B cell (primary cell): ENCODE measurements at regions not wholly inside any gene's neighbourhood (a gene's known extent, or its start where the extent isn't known, plus 50 kb on each side); places are given as distances from the start of the nearest gene placed in this dataset.

Source experiments
- ATAC-seq: fragments of 200-7000 bp; cut with Tn5 transposase; one replicate; pipeline ENCODE4 v1.10.0; 2021; ENCODE audit warnings: low read depth, mild to moderate bottlenecking, moderate number of reproducible peaks, moderate library complexity
- CTCF ChIA-PET: fragments of 350-600 bp; sonication (Branson Sonifier 250); formaldehyde crosslinking; loops from one replicate; lab custom pipeline; 2021; ENCODE audit warnings: antibody characterized with exemption, inconsistent platforms; lab: Charles Lee
- POLR2A ChIA-PET: fragments of 350-600 bp; sonication (Branson Sonifier 250); formaldehyde crosslinking; loops from one replicate; lab custom pipeline; 2021; ENCODE audit warnings: antibody characterized with exemption; lab: Charles Lee
- DNase-seq: peaks from one replicate; pipeline ENCODE4 v3.0.0; 2013
- H2AFZ ChIP-seq: 2 replicates; pipeline ENCODE4 v1.6.1; 2012; ENCODE audit warnings: mild to moderate bottlenecking, low read depth, low read length; ENCODE audit not compliant: insufficient read depth, poor library complexity, severe bottlenecking
- H3K27ac ChIP-seq, 2 donors: 1 replicate in 1 of 2; 2 replicates in 1 of 2; pipeline ENCODE4 v1.5.1; 2012 to 2013; ENCODE audit warnings: low read length in 2 of 2, mild to moderate bottlenecking in 2 of 2, moderate library complexity in 1 of 2
- H3K27me3 ChIP-seq, 4 experiments: fragments of 200-600 bp in 1 of 4; sonication (generic) in 1 of 4; replicated peaks in 1 of 4; 1 replicate in 2 of 4; 2 replicates in 2 of 4; pipeline versions ENCODE4 v1.6.1 to v1.7.0; 2013 to 2016; ENCODE audit warnings: low read length in 3 of 4, mild to moderate bottlenecking in 2 of 4, mixed read lengths in 1 of 4, moderate library complexity in 1 of 4; ENCODE audit not compliant: insufficient read depth in 4 of 4, control insufficient read depth in 3 of 4; ENCODE audit errors: control extremely low read depth in 1 of 4
- H3K36me3 ChIP-seq, 2 experiments: replicated peaks in 1 of 2; 1 replicate in 1 of 2; 2 replicates in 1 of 2; pipeline versions ENCODE4 v1.6.1 to v1.7.1; 2013; ENCODE audit warnings: low read length in 1 of 2; ENCODE audit not compliant: insufficient read depth in 2 of 2, control insufficient read depth in 1 of 2; ENCODE audit errors: control extremely low read depth in 1 of 2, extremely low read depth in 1 of 2
- H3K4me1 ChIP-seq, 2 donors: fragments of 200-600 bp in 1 of 2; sonication (generic) in 1 of 2; 1 replicate in 1 of 2; 2 replicates in 1 of 2; pipeline versions ENCODE4 v1.5.1 to v1.6.1; 2013 to 2017; ENCODE audit warnings: low read length in 2 of 2; ENCODE audit not compliant: control insufficient read depth in 2 of 2, insufficient read depth in 2 of 2
- H3K4me2 ChIP-seq: replicated peaks from 2 replicates; pipeline ENCODE3; 2012; ENCODE audit warnings: mild to moderate bottlenecking, low read depth, low read length; ENCODE audit not compliant: poor library complexity, severe bottlenecking
- H3K4me3 ChIP-seq, 5 experiments: fragments of 200-600 bp in 1 of 5; sonication (generic) in 1 of 5; 1 replicate in 3 of 5; 2 replicates in 2 of 5; pipeline versions ENCODE4 v1.5.1 to v1.7.0; 2011 to 2016; ENCODE audit warnings: low read length in 4 of 5, mild to moderate bottlenecking in 4 of 5, low read depth in 2 of 5, control low read depth in 1 of 5, moderate library complexity in 1 of 5; ENCODE audit not compliant: insufficient read depth in 1 of 5; ENCODE audit errors: control extremely low read depth in 1 of 5, extremely low read depth in 1 of 5
- H3K79me2 ChIP-seq: fragments of 200-600 bp; sonication (generic); one replicate; pipeline ENCODE4 v1.6.0; 2016; ENCODE audit warnings: low read length; ENCODE audit not compliant: control insufficient read depth, insufficient read depth
- H3K9ac ChIP-seq: fragments of 200-600 bp; sonication (generic); 2 replicates; pipeline ENCODE4 v1.6.1; 2017; ENCODE audit warnings: mild to moderate bottlenecking, low read length, moderate library complexity
- H3K9me3 ChIP-seq, 3 donors: one replicate each; pipeline versions ENCODE4 v1.6.1 to v1.7.1; 2013; ENCODE audit warnings: low read length in 2 of 3; ENCODE audit not compliant: control insufficient read depth in 2 of 3, insufficient read depth in 1 of 3; ENCODE audit errors: control extremely low read depth in 1 of 3
- H4K20me1 ChIP-seq: 2 replicates; pipeline ENCODE4 v1.6.0; 2012; ENCODE audit warnings: mild to moderate bottlenecking, low read length; ENCODE audit not compliant: insufficient read depth, control insufficient read depth, poor library complexity, severe bottlenecking
- H3K27ac Mint-ChIP-seq: one replicate; pipeline ENCODE4 v1.8.0; 2021; ENCODE audit warnings: mixed read lengths
- H3K27me3 Mint-ChIP-seq: one replicate; pipeline ENCODE4 v1.8.0; 2021; ENCODE audit warnings: mixed read lengths
- H3K4me1 Mint-ChIP-seq: one replicate; pipeline ENCODE4 v1.8.0; 2021; ENCODE audit warnings: mixed read lengths
- H3K4me3 Mint-ChIP-seq: one replicate; pipeline ENCODE4 v1.8.0; 2021; ENCODE audit warnings: mixed read lengths
- H3K9me3 Mint-ChIP-seq: one replicate; pipeline ENCODE4 v1.8.0; 2022; ENCODE audit warnings: mixed read lengths; ENCODE audit not compliant: insufficient read depth
- EZH2 ChIP-seq: IDR thresholded peaks from 2 replicates; pipeline ENCODE4 v1.6.1; 2012; ENCODE audit warnings: borderline replicate concordance, low read depth, mild to moderate bottlenecking, moderate library complexity, low read length; ENCODE audit not compliant: insufficient read depth, poor library complexity, severe bottlenecking
- WGBS: methylation state at CpG from one replicate; pipeline ENCODE4 v1.1.5; 2013; ENCODE audit warnings: missing lambda C conversion rate; ENCODE audit not compliant: insufficient coverage; 5-methylcytosine and 5-hydroxymethylcytosine counted together
- intact Hi-C: fragments of 100-400 bp; cut with micrococcal nuclease; formaldehyde crosslinking; loops from one replicate; pipeline ENCODE4 v1.10.0; 2022
- TF ChIP-seq, protein P1 (sequence below): fragments of 200-600 bp; IDR thresholded peaks from one replicate; pipeline ENCODE4 v1.8.0; 2022; ENCODE audit warnings: antibody characterized with exemption, mild to moderate bottlenecking

DNA sequence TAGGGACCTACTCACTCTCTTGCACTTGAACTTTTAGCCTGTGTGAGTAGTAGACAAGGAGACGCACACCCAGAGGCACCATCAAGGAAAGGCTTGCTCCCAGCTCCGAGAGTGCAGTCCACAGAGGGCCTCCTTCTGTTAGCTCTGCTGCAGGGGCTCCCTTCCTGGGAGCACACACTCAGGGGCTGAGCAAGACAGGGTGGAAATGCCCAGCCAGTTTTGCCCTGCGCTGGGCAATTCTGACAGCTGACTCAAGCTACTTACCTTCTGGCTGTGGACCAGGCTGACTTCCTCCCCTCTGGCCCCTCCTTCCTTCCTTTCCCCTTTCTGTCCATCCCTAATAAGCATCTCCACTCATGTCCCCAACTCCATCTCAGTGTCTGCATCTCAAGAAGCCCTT lies 449.1 kb downstream of the PTPRU start:
- Histone ChIP-seq H3K4me3 (no peak overlapping the region), H4K20me1 (no peaks in the 10 kb centered on the region), H3K4me2 (no peak overlapping the region), H3K4me1 (peaks cover 0 to 8% of the 10 kb centered on the region in 2 donors), H3K27ac (no peak overlapping the region), H3K36me3 (no peaks in the 10 kb centered on the region), H3K79me2 (no peaks in the 10 kb centered on the region), H3K9ac (no peak overlapping the region), H3K27me3 (peaks cover 0 to 2% (median 0%) of the 10 kb centered on the region in 4 experiments), H2AFZ (no peak overlapping the region), H3K9me3 (no peaks in the 10 kb centered on the region)
- 82% methylated on average over 3 of the region's 3 CpGs for WGBS
- Mint-ChIP-seq H3K27me3 (peaks cover 11% of the 10 kb centered on the region), H3K4me3 (no peak overlapping the region), H3K9me3 (no peaks in the 10 kb centered on the region), H3K4me1 (peaks cover 3% of the 10 kb centered on the region), H3K27ac (no peak overlapping the region)
- intact Hi-C loops: no loop called here
- POLR2A ChIA-PET: no interaction called here
- no peak for TF ChIP-seq EZH2
- TF ChIP-seq, protein P1, sequence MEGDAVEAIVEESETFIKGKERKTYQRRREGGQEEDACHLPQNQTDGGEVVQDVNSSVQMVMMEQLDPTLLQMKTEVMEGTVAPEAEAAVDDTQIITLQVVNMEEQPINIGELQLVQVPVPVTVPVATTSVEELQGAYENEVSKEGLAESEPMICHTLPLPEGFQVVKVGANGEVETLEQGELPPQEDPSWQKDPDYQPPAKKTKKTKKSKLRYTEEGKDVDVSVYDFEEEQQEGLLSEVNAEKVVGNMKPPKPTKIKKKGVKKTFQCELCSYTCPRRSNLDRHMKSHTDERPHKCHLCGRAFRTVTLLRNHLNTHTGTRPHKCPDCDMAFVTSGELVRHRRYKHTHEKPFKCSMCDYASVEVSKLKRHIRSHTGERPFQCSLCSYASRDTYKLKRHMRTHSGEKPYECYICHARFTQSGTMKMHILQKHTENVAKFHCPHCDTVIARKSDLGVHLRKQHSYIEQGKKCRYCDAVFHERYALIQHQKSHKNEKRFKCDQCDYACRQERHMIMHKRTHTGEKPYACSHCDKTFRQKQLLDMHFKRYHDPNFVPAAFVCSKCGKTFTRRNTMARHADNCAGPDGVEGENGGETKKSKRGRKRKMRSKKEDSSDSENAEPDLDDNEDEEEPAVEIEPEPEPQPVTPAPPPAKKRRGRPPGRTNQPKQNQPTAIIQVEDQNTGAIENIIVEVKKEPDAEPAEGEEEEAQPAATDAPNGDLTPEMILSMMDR: no peak
- no peak for DNase-seq
- ATAC-seq: no peak
- CTCF ChIA-PET: no interaction called here

DNA sequence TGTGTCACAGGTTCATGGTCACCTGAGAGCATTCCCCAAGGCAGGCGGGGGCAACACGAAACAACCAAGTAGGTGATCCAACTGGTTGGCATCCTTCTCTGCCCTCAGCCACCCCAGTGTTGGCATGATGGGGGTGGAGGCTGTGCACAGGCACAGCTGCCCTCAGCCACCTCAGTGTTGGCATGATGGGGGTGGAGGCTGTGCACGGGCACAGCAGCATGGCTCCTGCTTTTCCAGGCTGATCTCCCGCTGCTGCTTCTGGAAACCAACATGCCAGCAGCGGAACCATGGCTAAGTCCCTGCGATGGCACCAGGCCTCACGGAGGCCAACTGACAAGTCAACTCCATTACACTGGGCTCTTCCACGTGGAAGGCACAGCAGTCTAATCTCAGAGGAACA lies 447.8 kb downstream of the PTPRU start:
- Mint-ChIP-seq H3K9me3 (no peaks in the 10 kb centered on the region), H3K4me1 (peaks cover 3% of the 10 kb centered on the region), H3K4me3 (no peak overlapping the region), H3K27ac (no peak overlapping the region), H3K27me3 (peaks cover 11% of the 10 kb centered on the region)
- CTCF ChIA-PET: no interaction called here
- Histone ChIP-seq H3K4me1 (peaks cover 0 to 8% of the 10 kb centered on the region in 2 donors), H2AFZ (no peak overlapping the region), H3K27ac (no peak overlapping the region), H3K4me3 (no peak overlapping the region), H4K20me1 (no peaks in the 10 kb centered on the region), H3K4me2 (no peak overlapping the region), H3K27me3 (peaks cover 0 to 2% (median 0%) of the 10 kb centered on the region in 4 experiments), H3K9me3 (no peaks in the 10 kb centered on the region), H3K9ac (no peak overlapping the region), H3K79me2 (no peaks in the 10 kb centered on the region), H3K36me3 (no peaks in the 10 kb centered on the region)
- 80% methylated on average over 8 of the region's 8 CpGs for WGBS
- TF ChIP-seq, protein P1: no peak
- TF ChIP-seq EZH2: no peak
- DNase-seq (no peak), ATAC-seq (no peak)
- POLR2A ChIA-PET: no interaction called here
- intact Hi-C loops: no loop called here
